Dendritic cell treated with granulocyte-macrophage colony-stimulating factor and Interleukin-4, amounts not matched to agents 40 ng/mL and 50 ng/mL, for 4 days (primary cell): ENCODE measurements at regions not wholly inside any gene's neighbourhood (a gene's known extent, or its start where the extent isn't known, plus 50 kb on each side); places are given as distances from the start of the nearest gene placed in this dataset.

Experiments
- H3K27ac Mint-ChIP-seq: one replicate; pipeline ENCODE4 v1.8.0; 2022; ENCODE audit warnings: mild to moderate bottlenecking, mixed read lengths
- H3K27me3 Mint-ChIP-seq: one replicate; pipeline ENCODE4 v1.8.0; 2022; ENCODE audit warnings: mild to moderate bottlenecking, mixed read lengths
- H3K36me3 Mint-ChIP-seq: one replicate; pipeline ENCODE4 v1.8.0; 2022; ENCODE audit warnings: low read depth, mixed read lengths
- H3K4me1 Mint-ChIP-seq: one replicate; pipeline ENCODE4 v1.8.0; 2022; ENCODE audit warnings: low read depth, mixed read lengths
- H3K4me3 Mint-ChIP-seq: one replicate; pipeline ENCODE4 v1.8.0; 2022; ENCODE audit warnings: mild to moderate bottlenecking, moderate library complexity, mixed read lengths
- H3K9me3 Mint-ChIP-seq: one replicate; pipeline ENCODE4 v1.8.0; 2022; ENCODE audit warnings: mixed read lengths
- intact Hi-C: fragments of 100-400 bp; cut with micrococcal nuclease; formaldehyde crosslinking; loops from one replicate; pipeline ENCODE4 v1.15.0; 2022

GRCh38 chr1:4431491-4431890, 222.9 kb upstream of the AJAP1 start:
- Mint-ChIP-seq H3K27me3 (no peaks in the 10 kb centered on the region), H3K4me1 (no peaks in the 10 kb centered on the region), H3K9me3 (peaks cover 30% of the 10 kb centered on the region), H3K27ac (no peak overlapping the region), H3K36me3 (no peaks in the 10 kb centered on the region), H3K4me3 (no peak overlapping the region)
- intact Hi-C loops: no loop called here

GRCh38 chr1:4433075-4433474, 221.3 kb upstream of the AJAP1 start:
- H3K9me3 Mint-ChIP-seq: peaks cover 32% of the 10 kb centered on the region
- no peaks in the 10 kb centered on the region for H3K36me3 Mint-ChIP-seq
- no peaks in the 10 kb centered on the region for H3K4me1 Mint-ChIP-seq
- intact Hi-C loops: no loop called here
- H3K27me3 Mint-ChIP-seq: no peaks in the 10 kb centered on the region
- H3K27ac Mint-ChIP-seq: no peak overlapping the region
- no peak overlapping the region for H3K4me3 Mint-ChIP-seq

GRCh38 chr1:4444086-4444485, 210.3 kb upstream of the AJAP1 start:
- H3K36me3 Mint-ChIP-seq: no peaks in the 10 kb centered on the region
- no peak overlapping the region for H3K27ac Mint-ChIP-seq
- H3K9me3 Mint-ChIP-seq: no peaks in the 10 kb centered on the region
- H3K27me3 Mint-ChIP-seq: peaks cover 3% of the 10 kb centered on the region
- H3K4me3 Mint-ChIP-seq: no peak overlapping the region
- intact Hi-C loops: no loop called here
- no peaks in the 10 kb centered on the region for H3K4me1 Mint-ChIP-seq

GRCh38 chr1:4447778-4448420, 206.5 kb upstream of the AJAP1 start:
- H3K36me3 Mint-ChIP-seq: no peaks in the 10 kb centered on the region
- H3K4me3 Mint-ChIP-seq: no peak overlapping the region
- H3K27me3 Mint-ChIP-seq: peaks cover 3% of the 10 kb centered on the region
- intact Hi-C loops: no loop called here
- H3K4me1 Mint-ChIP-seq: no peaks in the 10 kb centered on the region
- no peak overlapping the region for H3K27ac Mint-ChIP-seq
- H3K9me3 Mint-ChIP-seq: no peaks in the 10 kb centered on the region

GRCh38 chr1:4449972-4450371, 204.4 kb upstream of the AJAP1 start:
- intact Hi-C loops: no loop called here
- Mint-ChIP-seq H3K36me3 (no peaks in the 10 kb centered on the region), H3K27ac (no peak overlapping the region), H3K27me3 (peaks cover 3% of the 10 kb centered on the region), H3K4me1 (no peaks in the 10 kb centered on the region), H3K9me3 (no peaks in the 10 kb centered on the region), H3K4me3 (no peak overlapping the region)

GRCh38 chr1:4452701-4453100, 201.7 kb upstream of the AJAP1 start:
- Mint-ChIP-seq H3K27ac (no peak overlapping the region), H3K36me3 (no peaks in the 10 kb centered on the region), H3K27me3 (no peaks in the 10 kb centered on the region)

GRCh38 chr1:4460052-4460451, 194.4 kb upstream of the AJAP1 start:
- Mint-ChIP-seq H3K4me1 (no peaks in the 10 kb centered on the region), H3K9me3 (peaks cover 9% of the 10 kb centered on the region), H3K27me3 (no peaks in the 10 kb centered on the region), H3K4me3 (no peak overlapping the region), H3K36me3 (no peaks in the 10 kb centered on the region), H3K27ac (no peak overlapping the region)
- intact Hi-C loops: no loop called here

More at GRCh38 chr1:4452701-4453100, 201.7 kb upstream of the AJAP1 start:
- no peak overlapping the region for H3K4me3 Mint-ChIP-seq
- intact Hi-C loops: no loop called here
- H3K4me1 Mint-ChIP-seq: no peaks in the 10 kb centered on the region
- H3K9me3 Mint-ChIP-seq: peaks cover 9% of the 10 kb centered on the region

- Mint-ChIP-seq H3K9me3 (peaks cover 9% of the 10 kb centered on the region), H3K4me1 (no peaks in the 10 kb centered on the region), H3K27ac (no peak overlapping the region), H3K27me3 (no peaks in the 10 kb centered on the region), H3K36me3 (no peaks in the 10 kb centered on the region), H3K4me3 (no peak overlapping the region)
- intact Hi-C loops: no loop called here
Measured at GRCh38 chr1:4460651-4461050, 193.8 kb upstream of the AJAP1 start.

GRCh38 chr1:4461726-4462290, 192.6 kb upstream of the AJAP1 start:
- intact Hi-C loops: no loop called here
- H3K36me3 Mint-ChIP-seq: no peaks in the 10 kb centered on the region
- H3K27ac Mint-ChIP-seq: no peak overlapping the region
- H3K4me3 Mint-ChIP-seq: no peak overlapping the region
- H3K4me1 Mint-ChIP-seq: no peaks in the 10 kb centered on the region
- no peaks in the 10 kb centered on the region for H3K27me3 Mint-ChIP-seq
- peaks cover 1% of the 10 kb centered on the region for H3K9me3 Mint-ChIP-seq

GRCh38 chr1:4462831-4463484, 191.5 kb upstream of the AJAP1 start:
- Mint-ChIP-seq H3K4me3 (no peak overlapping the region), H3K36me3 (no peaks in the 10 kb centered on the region), H3K9me3 (no peaks in the 10 kb centered on the region), H3K27me3 (no peaks in the 10 kb centered on the region), H3K27ac (no peak overlapping the region), H3K4me1 (no peaks in the 10 kb centered on the region)
- intact Hi-C loops: no loop called here

- intact Hi-C loops: no loop called here
- no peak overlapping the region for H3K27ac Mint-ChIP-seq
- H3K4me1 Mint-ChIP-seq: no peaks in the 10 kb centered on the region
- no peaks in the 10 kb centered on the region for H3K9me3 Mint-ChIP-seq
- no peaks in the 10 kb centered on the region for H3K27me3 Mint-ChIP-seq
- no peaks in the 10 kb centered on the region for H3K36me3 Mint-ChIP-seq
- no peak overlapping the region for H3K4me3 Mint-ChIP-seq
Measured at GRCh38 chr1:4463631-4464030, 190.8 kb upstream of the AJAP1 start.

GRCh38 chr1:4464478-4464877, 189.9 kb upstream of the AJAP1 start:
- H3K9me3 Mint-ChIP-seq: no peaks in the 10 kb centered on the region
- H3K36me3 Mint-ChIP-seq: no peaks in the 10 kb centered on the region
- intact Hi-C loops: no loop called here
- no peak overlapping the region for H3K27ac Mint-ChIP-seq
- no peaks in the 10 kb centered on the region for H3K27me3 Mint-ChIP-seq
- no peaks in the 10 kb centered on the region for H3K4me1 Mint-ChIP-seq
- no peak overlapping the region for H3K4me3 Mint-ChIP-seq

- Mint-ChIP-seq H3K36me3 (no peaks in the 10 kb centered on the region), H3K4me3 (no peak overlapping the region), H3K4me1 (no peaks in the 10 kb centered on the region), H3K27ac (no peak overlapping the region), H3K27me3 (no peaks in the 10 kb centered on the region), H3K9me3 (no peaks in the 10 kb centered on the region)
- intact Hi-C loops: no loop called here
Measured at GRCh38 chr1:4467241-4467640, 187.2 kb upstream of the AJAP1 start.

- Mint-ChIP-seq H3K4me3 (no peak overlapping the region), H3K27ac (no peak overlapping the region)
- intact Hi-C loops: no loop called here
Measured at GRCh38 chr1:4468386-4468785, 186.0 kb upstream of the AJAP1 start.

More at GRCh38 chr1:4468386-4468785, 186.0 kb upstream of the AJAP1 start:
- Mint-ChIP-seq H3K9me3 (no peaks in the 10 kb centered on the region), H3K4me1 (no peaks in the 10 kb centered on the region), H3K36me3 (no peaks in the 10 kb centered on the region), H3K27me3 (no peaks in the 10 kb centered on the region)
